IMR-90 (cell line): ENCODE measurements at regions not wholly inside any gene's neighbourhood (a gene's known extent, or its start where the extent isn't known, plus 50 kb on each side); places are given as distances from the start of the nearest gene placed in this dataset.

Source experiments
- ATAC-seq: fragments of 200-7000 bp; cut with Tn5 transposase; 2 replicates; pipeline ENCODE4 v1.9.1; 2020; ENCODE audit warnings: low read depth, mild to moderate bottlenecking, moderate library complexity
- BruUV-seq: library from RNA; stranded (reverse); fragments of 400-500 nt; replicated peaks from 2 replicates; lab custom pipeline; 2021; lab: Mats Ljungman, UMichigan
- CTCF ChIA-PET: fragments of 300-600 bp; formaldehyde crosslinking; extraction: SDS; loops from one replicate; lab custom pipeline; 2021; ENCODE audit warnings: antibody characterized with exemption; lab: Yijun Ruan, JAX
- POLR2A ChIA-PET: fragments of 300-600 bp; sonication (Branson Sonifier 250); formaldehyde crosslinking; loops from one replicate; lab custom pipeline; 2022; ENCODE audit warnings: antibody characterized with exemption; ENCODE audit not compliant: unreplicated experiment; lab: Charles Lee
- DNase-seq: peaks from one replicate; pipeline ENCODE4 v3.0.0; 2013
- H2AFZ ChIP-seq: replicated peaks from 2 replicates; pipeline ENCODE3; 2013; ENCODE audit warnings: low read length, mild to moderate bottlenecking; ENCODE audit not compliant: poor library complexity
- H2AK5ac ChIP-seq: 2 replicates; pipeline ENCODE4 v1.6.1; 2013; ENCODE audit warnings: low read depth, low read length, inconsistent platforms
- H2AK9ac ChIP-seq: replicated peaks from 2 replicates; pipeline ENCODE3; 2013; ENCODE audit warnings: mild to moderate bottlenecking, low read depth, low read length, moderate library complexity; ENCODE audit not compliant: poor library complexity
- H2BK120ac ChIP-seq: 2 replicates; pipeline ENCODE4 v1.6.1; 2013; ENCODE audit warnings: low read depth, low read length, inconsistent platforms
- H2BK15ac ChIP-seq: 3 replicates; pipeline ENCODE4 v1.6.1; 2013; ENCODE audit warnings: low read depth, low read length, inconsistent platforms
- H2BK20ac ChIP-seq: 2 replicates; pipeline ENCODE4 v1.6.1; 2013; ENCODE audit warnings: low read depth, mild to moderate bottlenecking, inconsistent platforms, low read length, moderate library complexity
- H2BK5ac ChIP-seq: 2 replicates; pipeline ENCODE4 v1.6.1; 2013; ENCODE audit warnings: mild to moderate bottlenecking, low read depth, low read length, inconsistent platforms; ENCODE audit not compliant: poor library complexity, severe bottlenecking
- H3K14ac ChIP-seq: replicated peaks from 2 replicates; pipeline ENCODE4 v1.6.1; 2013; ENCODE audit warnings: low read depth, low read length, inconsistent platforms
- H3K18ac ChIP-seq: 2 replicates; pipeline ENCODE4 v1.6.1; 2013; ENCODE audit warnings: low read depth, low read length, control low read depth
- H3K23ac ChIP-seq: 2 replicates; pipeline ENCODE4 v1.6.1; 2013; ENCODE audit warnings: low read depth, low read length, inconsistent platforms
- H3K27ac ChIP-seq: 2 replicates; pipeline ENCODE4 v1.5.1; 2013; ENCODE audit warnings: mild to moderate bottlenecking, control low read depth, low read length; ENCODE audit not compliant: insufficient read depth
- H3K27me3 ChIP-seq: 2 replicates; pipeline ENCODE4 v1.6.1; 2013; ENCODE audit warnings: low read length; ENCODE audit not compliant: control insufficient read depth, insufficient read depth
- H3K36me3 ChIP-seq: 2 replicates; pipeline ENCODE4 v1.6.1; 2013; ENCODE audit warnings: low read length, mixed read lengths; ENCODE audit not compliant: control insufficient read depth, insufficient read depth
- H3K4ac ChIP-seq: 2 replicates; pipeline ENCODE4 v1.6.1; 2013; ENCODE audit warnings: low read depth, low read length, inconsistent platforms
- H3K4me1 ChIP-seq: 2 replicates; pipeline ENCODE4 v1.6.1; 2013; ENCODE audit warnings: low read length, mixed read lengths; ENCODE audit not compliant: control insufficient read depth, insufficient read depth
- H3K4me2 ChIP-seq: 2 replicates; pipeline ENCODE4 v1.6.1; 2013; ENCODE audit warnings: low read depth, mild to moderate bottlenecking, control low read depth, low read length, moderate library complexity
- H3K4me3 ChIP-seq: 2 replicates; pipeline ENCODE4 v1.5.1; 2013; ENCODE audit warnings: low read depth, mild to moderate bottlenecking, control low read depth, low read length, moderate library complexity; ENCODE audit not compliant: insufficient read depth
- H3K56ac ChIP-seq: 2 replicates; pipeline ENCODE4 v1.6.1; 2013; ENCODE audit warnings: low read length, inconsistent platforms; ENCODE audit not compliant: insufficient read depth; ENCODE audit errors: extremely low read depth
- H3K79me1 ChIP-seq, 2 experiments: 2 replicates each; pipeline ENCODE4 v1.6.1; 2013; ENCODE audit warnings: low read length in 2 of 2, inconsistent platforms in 1 of 2, low read depth in 1 of 2
- H3K9ac ChIP-seq: 2 replicates; pipeline ENCODE4 v1.6.1; 2013; ENCODE audit warnings: low read depth, low read length, control low read depth
- H3K9me1 ChIP-seq: 2 replicates; pipeline ENCODE4 v1.6.1; 2013; ENCODE audit warnings: low read length, inconsistent platforms; ENCODE audit not compliant: insufficient read depth
- H3K9me3 ChIP-seq: 2 replicates; pipeline ENCODE4 v1.6.1; 2013; ENCODE audit warnings: low read length; ENCODE audit not compliant: control insufficient read depth, insufficient read depth
- H4K20me1 ChIP-seq: 2 replicates; pipeline ENCODE4 v1.6.1; 2013; ENCODE audit warnings: low read length, inconsistent platforms; ENCODE audit not compliant: insufficient read depth
- H4K5ac ChIP-seq: 2 replicates; pipeline ENCODE4 v1.6.1; 2013; ENCODE audit warnings: mild to moderate bottlenecking, low read depth, low read length, control low read depth
- H4K8ac ChIP-seq, 2 experiments: 2 replicates each; pipeline ENCODE4 v1.6.1; 2013; ENCODE audit warnings: low read depth in 2 of 2, low read length in 2 of 2, control low read depth in 1 of 2, inconsistent platforms in 1 of 2
- H4K91ac ChIP-seq: 2 replicates; pipeline ENCODE4 v1.6.1; 2013; ENCODE audit warnings: low read depth, low read length, inconsistent platforms; ENCODE audit not compliant: insufficient read depth
- BHLHE40 ChIP-seq: fragments of 150-350 bp; IDR thresholded peaks from 2 replicates; pipeline ENCODE4 v1.6.1; 2016; ENCODE audit warnings: mild to moderate bottlenecking, low read depth, low read length
- CEBPB ChIP-seq: IDR thresholded peaks from 2 replicates; pipeline ENCODE4 v1.6.1; 2012; ENCODE audit warnings: low read depth, low read length, improper control_type of control experiment
- CHD1 ChIP-seq: IDR thresholded peaks from 2 replicates; pipeline ENCODE4 v1.6.1; 2012; ENCODE audit warnings: low read depth, low read length, improper control_type of control experiment
- CTCF ChIP-seq: conservative IDR thresholded peaks from 2 replicates; pipeline ENCODE4 v1.5.1; 2012; ENCODE audit warnings: mild to moderate bottlenecking, low read depth, low read length, improper control_type of control experiment
- ELK1 ChIP-seq: fragments of 150-350 bp; IDR thresholded peaks from 2 replicates; pipeline ENCODE4 v1.6.1; 2016; ENCODE audit warnings: low read depth, mild to moderate bottlenecking, low read length, moderate library complexity, borderline replicate concordance
- FOS ChIP-seq: fragments of 150-350 bp; IDR thresholded peaks from 2 replicates; pipeline ENCODE4 v1.6.1; 2016; ENCODE audit warnings: low read depth, low read length
- MAFK ChIP-seq: IDR thresholded peaks from 2 replicates; pipeline ENCODE4 v1.6.1; 2012; ENCODE audit warnings: low read depth, low read length, improper control_type of control experiment
- MAZ ChIP-seq: IDR thresholded peaks from 2 replicates; pipeline ENCODE4 v1.6.1; 2012; ENCODE audit warnings: low read depth, mild to moderate bottlenecking, low read length, improper control_type of control experiment, moderate library complexity, borderline replicate concordance
- MXI1 ChIP-seq: IDR thresholded peaks from 2 replicates; pipeline ENCODE4 v1.6.1; 2012; ENCODE audit warnings: low read depth, mild to moderate bottlenecking, low read length, moderate library complexity, borderline replicate concordance
- NFE2L2 ChIP-seq: fragments of 150-350 bp; IDR thresholded peaks from 2 replicates; pipeline ENCODE4 v1.6.1; 2016; ENCODE audit warnings: low read depth, mild to moderate bottlenecking, low read length
- POLR2A ChIP-seq: IDR thresholded peaks from 2 replicates; pipeline ENCODE4 v1.6.1; 2012; ENCODE audit warnings: mild to moderate bottlenecking, low read depth, low read length
- RAD21 ChIP-seq: IDR thresholded peaks from 2 replicates; pipeline ENCODE4 v1.6.1; 2012; ENCODE audit warnings: low read length, improper control_type of control experiment
- RCOR1 ChIP-seq: IDR thresholded peaks from 2 replicates; pipeline ENCODE4 v1.6.1; 2012; ENCODE audit warnings: mild to moderate bottlenecking, low read length, improper control_type of control experiment; ENCODE audit not compliant: insufficient replicate concordance
- RFX5 ChIP-seq: IDR thresholded peaks from 2 replicates; pipeline ENCODE4 v1.8.0; 2012; ENCODE audit warnings: low read depth, mild to moderate bottlenecking, low read length, moderate library complexity
- SMC3 ChIP-seq: fragments of 150-350 bp; IDR thresholded peaks from 2 replicates; pipeline ENCODE4 v1.6.1; 2016; ENCODE audit warnings: low read depth, mild to moderate bottlenecking, antibody characterized with exemption, low read length, moderate library complexity
- USF2 ChIP-seq: fragments of 150-350 bp; IDR thresholded peaks from 2 replicates; pipeline ENCODE4 v1.6.1; 2017; ENCODE audit warnings: mild to moderate bottlenecking, antibody characterized with exemption, low read length, low read depth
- WGBS, 2 experiments: methylation state at CpG; one replicate each; pipeline versions ENCODE4 v1.1.5 to v1.1.7; 2013; ENCODE audit warnings: missing lambda C conversion rate in 2 of 2; ENCODE audit not compliant: insufficient read length in 1 of 2; ENCODE audit errors: extremely low coverage in 2 of 2; 5-methylcytosine and 5-hydroxymethylcytosine counted together
- dilution Hi-C: fragments of 300-500 bp; cut with HindIII; formaldehyde crosslinking; loops from one replicate; pipeline ENCODE4 v1.14.3; 2018; ENCODE audit warnings: low sequenced_read_pairs; ENCODE audit not compliant: unreplicated experiment
- in situ Hi-C: fragments of 300-500 bp; cut with MboI; formaldehyde crosslinking; loops from 3 replicates; pipeline ENCODE4 v1.14.3; 2019; ENCODE audit warnings: low sequenced_read_pairs, inconsistent platforms, mixed read lengths
- intact Hi-C: fragments of 100-400 bp; cut with micrococcal nuclease; formaldehyde crosslinking; loops from 2 replicates; pipeline ENCODE4 v1.10.0; 2022

- H3K9me1 ChIP-seq: no peaks in the 10 kb centered on the region
- no peak overlapping the region for H3K56ac ChIP-seq
- no peak overlapping the region for H2BK20ac ChIP-seq
- no peak overlapping the region for H2BK5ac ChIP-seq
- in situ Hi-C loops: no loop called here
- H4K5ac ChIP-seq: no peak overlapping the region
- no peak overlapping the region for H2AFZ ChIP-seq
- TF ChIP-seq CTCF: no peak
- no peak for TF ChIP-seq USF2
- no peak for TF ChIP-seq CEBPB
- no peak for TF ChIP-seq MXI1
- no peak for TF ChIP-seq RAD21
- TF ChIP-seq RCOR1: no peak
- no peak for TF ChIP-seq POLR2A
- TF ChIP-seq SMC3: no peak
- TF ChIP-seq MAZ: no peak
- no peak for TF ChIP-seq NFE2L2
- TF ChIP-seq RFX5: no peak
- no peak for TF ChIP-seq BHLHE40
- no peak for TF ChIP-seq FOS
- TF ChIP-seq ELK1: no peak
- no peak for TF ChIP-seq MAFK
- no peak for TF ChIP-seq CHD1
- ChIA-PET CTCF (interaction anchor here (0.6 kb wide), 1 partner anchor 521 kb away, joined by 3 read pairs; no protein-coding TSS in a partner anchor), POLR2A (interaction anchor here (0.6 kb wide), 1 partner anchor 253 kb away, joined by 13 read pairs; no protein-coding TSS in a partner anchor)
- H3K4ac ChIP-seq: no peak overlapping the region
- H4K20me1 ChIP-seq: no peaks in the 10 kb centered on the region
- H3K18ac ChIP-seq: no peak overlapping the region
- H3K14ac ChIP-seq: no peak overlapping the region
- no peak overlapping the region for H2AK5ac ChIP-seq
- H3K36me3 ChIP-seq: no peaks in the 10 kb centered on the region
- no TSS peak for BruUV-seq
- H2BK15ac ChIP-seq: no peak overlapping the region
- no peak overlapping the region for H3K9ac ChIP-seq
- H2BK120ac ChIP-seq: no peak overlapping the region
- H3K23ac ChIP-seq: no peak overlapping the region
- H3K4me1 ChIP-seq: no peaks in the 10 kb centered on the region
- no peaks in the 10 kb centered on the region for H3K79me1 ChIP-seq
- no peaks in the 10 kb centered on the region for H3K27me3 ChIP-seq
- dilution Hi-C loops: no loop called here
- intact Hi-C loops: no loop called here
- H3K4me3 ChIP-seq: no peak overlapping the region
- ATAC-seq: no peak
- no peaks in the 10 kb centered on the region for H3K9me3 ChIP-seq
- H3K4me2 ChIP-seq: no peak overlapping the region
- no peak overlapping the region for H3K27ac ChIP-seq
- no peak overlapping the region for H4K8ac ChIP-seq
- no peak overlapping the region for H2AK9ac ChIP-seq
- no peak for DNase-seq
- no peak overlapping the region for H4K91ac ChIP-seq
- WGBS, 2 experiments: 60% methylated on average over 2 of the region's 9 CpGs; no CpG with 5 or more reads in 1 of the 2 experiments
Observed at GRCh38 chr16:72532906-72533410, 361.0 kb upstream of the PMFBP1 start.
